ENCODE measurements at regions not wholly inside any gene's neighbourhood (a gene's known extent, or its start where the extent isn't known, plus 50 kb on each side); places are given as distances from the start of the nearest gene placed in this dataset.
"Not testable (repeated sequence)": the region's sequence is repeated elsewhere in the genome, so short reads cannot be mapped to it uniquely, and the experiment has no call there.

- not testable (repeated sequence) for DNase-seq (ENCODE audit: low spot score)
Measured at GRCh38 chr13:44055681-44056080, 176.0 kb downstream of the LACC1 start.

GRCh38 chr13:44058067-44058466, 178.4 kb downstream of the LACC1 start:
- no peak for DNase-seq (ENCODE audit: low spot score)

GRCh38 chr13:44058624-44059215, 179.0 kb downstream of the LACC1 start:
- peak; percentile 73 for DNase-seq (ENCODE audit: low spot score)

- no peak for DNase-seq (ENCODE audit: low spot score)
Measured at GRCh38 chr13:44061876-44062275, 182.2 kb downstream of the LACC1 start.

- DNase-seq (ENCODE audit: low spot score) = no peak
Measured at GRCh38 chr13:44063467-44063866, 183.8 kb downstream of the LACC1 start.

- DNase-seq (ENCODE audit: low spot score) = no peak
Measured at GRCh38 chr13:44063881-44064280, 184.2 kb downstream of the LACC1 start.

- no peak for DNase-seq (ENCODE audit: low spot score)
Measured at GRCh38 chr13:44064357-44064756, 184.7 kb downstream of the LACC1 start.

- DNase-seq (ENCODE audit: low spot score) = no peak
Measured at GRCh38 chr13:44068169-44068568, 188.5 kb downstream of the LACC1 start.

- no peak for DNase-seq (ENCODE audit: low spot score)
Measured at GRCh38 chr13:44068737-44069136, 189.0 kb downstream of the LACC1 start.

GRCh38 chr13:44072536-44072935, 192.8 kb downstream of the LACC1 start:
- no peak for DNase-seq (ENCODE audit: low spot score)

GRCh38 chr13:44074611-44075010, 194.9 kb downstream of the LACC1 start:
- DNase-seq (ENCODE audit: low spot score) = peak; percentile 39

- DNase-seq (ENCODE audit: low spot score) = peak; percentile 34
Measured at GRCh38 chr13:44075113-44075512, 195.4 kb downstream of the LACC1 start.

- no peak for DNase-seq (ENCODE audit: low spot score)
Measured at GRCh38 chr13:44078806-44079376, 199.2 kb downstream of the LACC1 start.

- peak; percentile 88 for DNase-seq (ENCODE audit: low spot score)
Measured at GRCh38 chr13:44079413-44080205, 199.9 kb downstream of the LACC1 start.

- peak; percentile 97 for DNase-seq (ENCODE audit: low spot score)
Measured at GRCh38 chr13:44084146-44084545, 204.4 kb downstream of the LACC1 start.

GRCh38 chr13:44086389-44086788, 206.7 kb downstream of the LACC1 start:
- no peak for DNase-seq (ENCODE audit: low spot score)

- DNase-seq (ENCODE audit: low spot score) = no peak
Measured at GRCh38 chr13:44088411-44088810, 208.7 kb downstream of the LACC1 start.

GRCh38 chr13:44088991-44089413, 209.3 kb downstream of the LACC1 start:
- DNase-seq (ENCODE audit: low spot score) = no peak

GRCh38 chr13:44089452-44089851, 209.7 kb downstream of the LACC1 start:
- no peak for DNase-seq (ENCODE audit: low spot score)

- DNase-seq (ENCODE audit: low spot score) = no peak
Measured at GRCh38 chr13:44092078-44092970, 212.6 kb downstream of the LACC1 start.

- DNase-seq (ENCODE audit: low spot score) = peak; percentile 66
Measured at GRCh38 chr13:44093607-44094564, 214.2 kb downstream of the LACC1 start.

Measured in cerebellar cortex (tissue), 1 donor.